ENCODE measurements at regions not wholly inside any gene's neighbourhood (a gene's known extent, or its start where the extent isn't known, plus 50 kb on each side); places are given as distances from the start of the nearest gene placed in this dataset.

DNA sequence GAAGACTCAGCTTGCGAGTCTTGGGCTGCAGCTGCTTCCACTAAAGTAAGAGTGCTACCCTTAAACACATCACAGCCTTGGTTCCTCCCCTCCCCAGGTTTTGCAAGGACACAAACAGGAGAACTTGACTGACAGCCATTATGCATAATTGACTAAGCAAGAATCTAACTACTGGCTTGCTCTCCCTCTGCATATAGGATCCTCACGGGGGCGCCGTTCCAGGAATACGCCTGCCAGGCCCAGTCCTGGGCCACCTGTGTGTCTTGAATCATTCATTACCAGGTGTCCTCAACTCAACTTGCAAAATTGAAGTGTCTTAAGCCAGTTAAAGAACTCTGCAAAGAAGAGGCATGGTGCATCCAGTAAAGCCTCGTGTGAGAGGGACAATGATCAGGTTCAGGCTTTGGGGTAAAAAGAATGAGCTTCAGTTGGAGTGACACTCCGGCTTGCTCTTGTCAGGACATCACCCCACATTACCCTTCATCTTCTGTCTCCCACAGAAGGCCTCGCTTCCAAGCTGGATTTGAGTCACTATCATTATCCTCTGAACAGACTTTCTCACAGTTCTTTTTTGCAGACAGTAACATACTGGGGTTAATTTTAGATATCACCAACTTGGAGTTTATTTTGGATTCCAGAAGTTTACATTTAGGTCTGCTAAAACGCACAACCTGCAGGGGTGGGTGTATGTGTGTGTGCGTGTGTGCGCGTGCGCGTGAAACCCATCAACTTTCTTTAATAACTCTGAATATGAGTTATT is 273.5 kb upstream of the HS3ST1 start:
- TF ChIP-seq, protein P1, sequence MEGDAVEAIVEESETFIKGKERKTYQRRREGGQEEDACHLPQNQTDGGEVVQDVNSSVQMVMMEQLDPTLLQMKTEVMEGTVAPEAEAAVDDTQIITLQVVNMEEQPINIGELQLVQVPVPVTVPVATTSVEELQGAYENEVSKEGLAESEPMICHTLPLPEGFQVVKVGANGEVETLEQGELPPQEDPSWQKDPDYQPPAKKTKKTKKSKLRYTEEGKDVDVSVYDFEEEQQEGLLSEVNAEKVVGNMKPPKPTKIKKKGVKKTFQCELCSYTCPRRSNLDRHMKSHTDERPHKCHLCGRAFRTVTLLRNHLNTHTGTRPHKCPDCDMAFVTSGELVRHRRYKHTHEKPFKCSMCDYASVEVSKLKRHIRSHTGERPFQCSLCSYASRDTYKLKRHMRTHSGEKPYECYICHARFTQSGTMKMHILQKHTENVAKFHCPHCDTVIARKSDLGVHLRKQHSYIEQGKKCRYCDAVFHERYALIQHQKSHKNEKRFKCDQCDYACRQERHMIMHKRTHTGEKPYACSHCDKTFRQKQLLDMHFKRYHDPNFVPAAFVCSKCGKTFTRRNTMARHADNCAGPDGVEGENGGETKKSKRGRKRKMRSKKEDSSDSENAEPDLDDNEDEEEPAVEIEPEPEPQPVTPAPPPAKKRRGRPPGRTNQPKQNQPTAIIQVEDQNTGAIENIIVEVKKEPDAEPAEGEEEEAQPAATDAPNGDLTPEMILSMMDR (IDR thresholded peaks at IDR 0.05; ENCODE audit: poor library complexity, severe bottlenecking) = no peak
- H3K4me1 ChIP-seq (ENCODE audit: insufficient read depth, poor library complexity, severe bottlenecking) = peaks cover 47% of the 10 kb centered on the region
- ATAC-seq (ENCODE audit: low read depth) (no peak), DNase-seq (ENCODE audit: low spot score) (no peak)
- H3K27me3 ChIP-seq (ENCODE audit: insufficient read depth, poor library complexity, severe bottlenecking) = no peaks in the 10 kb centered on the region
- H3K9me3 ChIP-seq (ENCODE audit: severe bottlenecking) = no peaks in the 10 kb centered on the region
- no peak overlapping the region for H3K4me3 ChIP-seq (ENCODE audit: severe bottlenecking)
- peak overlapping the region; percentile 89 for H3K27ac ChIP-seq (ENCODE audit: poor library complexity, severe bottlenecking)
- H3K36me3 ChIP-seq (ENCODE audit: low read depth) = no peaks in the 10 kb centered on the region

DNA sequence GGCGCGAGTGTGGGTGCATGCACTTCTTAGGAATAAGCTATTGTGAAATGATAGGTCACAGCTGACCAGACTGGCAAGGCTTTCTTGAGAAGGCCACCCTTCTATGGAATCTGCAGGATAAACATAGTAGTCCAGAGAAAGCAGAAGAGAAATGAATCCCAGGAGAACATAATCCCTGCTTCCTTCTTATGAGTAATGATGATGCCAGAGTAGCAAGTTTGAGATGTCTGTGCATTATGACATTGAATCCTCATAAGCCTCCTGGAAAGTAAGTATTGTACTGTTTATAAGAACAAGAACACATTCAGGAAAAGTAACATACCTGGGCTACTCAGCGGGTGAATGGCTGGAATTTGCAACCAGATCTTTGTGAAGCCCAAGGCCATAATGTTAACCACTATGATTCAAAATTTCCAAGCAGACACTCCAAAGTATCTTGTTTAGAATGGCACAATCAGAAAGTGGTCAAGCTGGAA is 272.1 kb upstream of the HS3ST1 start:
- H3K4me1 ChIP-seq (ENCODE audit: insufficient read depth, poor library complexity, severe bottlenecking) = peaks cover 47% of the 10 kb centered on the region
- no peak for DNase-seq (ENCODE audit: low spot score)
- ATAC-seq (ENCODE audit: low read depth) = peak; percentile 73

GRCh38 chr4:11698846-11699590 is 270.3 kb upstream of the HS3ST1 start:
- no peaks in the 10 kb centered on the region for H3K36me3 ChIP-seq (ENCODE audit: low read depth)
- ATAC-seq (ENCODE audit: low read depth) (peak; percentile 85), DNase-seq (ENCODE audit: low spot score) (peak; percentile 68)
- H3K27ac ChIP-seq (ENCODE audit: poor library complexity, severe bottlenecking) = peak overlapping the region; percentile 89
- no peaks in the 10 kb centered on the region for H3K27me3 ChIP-seq (ENCODE audit: insufficient read depth, poor library complexity, severe bottlenecking)
- H3K4me1 ChIP-seq (ENCODE audit: insufficient read depth, poor library complexity, severe bottlenecking) = peaks cover 42% of the 10 kb centered on the region
- no peaks in the 10 kb centered on the region for H3K9me3 ChIP-seq (ENCODE audit: severe bottlenecking)
- TF ChIP-seq, protein P1 (IDR thresholded peaks at IDR 0.05; ENCODE audit: poor library complexity, severe bottlenecking) = no peak
- H3K4me3 ChIP-seq (ENCODE audit: severe bottlenecking) = no peak overlapping the region

More for the DNA sequence above, 272.1 kb upstream of the HS3ST1 start:
- Histone ChIP-seq H3K27ac (ENCODE audit: poor library complexity, severe bottlenecking) (peak overlapping the region; percentile 89), H3K36me3 (ENCODE audit: low read depth) (no peaks in the 10 kb centered on the region), H3K9me3 (ENCODE audit: severe bottlenecking) (no peaks in the 10 kb centered on the region), H3K27me3 (ENCODE audit: insufficient read depth, poor library complexity, severe bottlenecking) (no peaks in the 10 kb centered on the region), H3K4me3 (ENCODE audit: severe bottlenecking) (no peak overlapping the region)
- TF ChIP-seq, protein P1 (IDR thresholded peaks at IDR 0.05; ENCODE audit: poor library complexity, severe bottlenecking) = no peak

DNA sequence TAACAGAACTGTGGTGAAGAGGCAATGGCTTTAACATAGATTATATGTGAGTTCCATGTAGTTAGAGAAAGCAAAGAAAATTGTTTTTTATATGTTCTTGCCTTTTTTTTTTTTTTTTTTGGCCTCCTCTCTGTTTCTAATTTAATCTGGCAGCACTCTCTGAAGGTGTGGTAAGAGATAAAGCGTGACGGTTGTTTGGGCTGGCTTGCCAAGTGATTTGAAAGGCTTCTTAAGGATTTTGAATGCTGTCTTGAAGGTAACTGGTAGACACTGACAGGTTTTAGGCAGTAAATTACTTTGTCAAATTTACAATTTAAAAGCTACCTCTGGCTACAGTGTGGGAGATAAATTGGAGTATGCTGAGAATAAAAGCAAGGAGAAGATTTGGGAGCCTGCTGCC is 269.3 kb upstream of the HS3ST1 start:
- peaks cover 40% of the 10 kb centered on the region for H3K4me1 ChIP-seq (ENCODE audit: insufficient read depth, poor library complexity, severe bottlenecking)
- H3K4me3 ChIP-seq (ENCODE audit: severe bottlenecking) = no peak overlapping the region
- TF ChIP-seq, protein P1 (IDR thresholded peaks at IDR 0.05; ENCODE audit: poor library complexity, severe bottlenecking) = no peak
- H3K9me3 ChIP-seq (ENCODE audit: severe bottlenecking) = no peaks in the 10 kb centered on the region
- ATAC-seq (ENCODE audit: low read depth) (no peak), DNase-seq (ENCODE audit: low spot score) (no peak)
- no peaks in the 10 kb centered on the region for H3K36me3 ChIP-seq (ENCODE audit: low read depth)
- no peaks in the 10 kb centered on the region for H3K27me3 ChIP-seq (ENCODE audit: insufficient read depth, poor library complexity, severe bottlenecking)
- peak overlapping the region; percentile 89 for H3K27ac ChIP-seq (ENCODE audit: poor library complexity, severe bottlenecking)

All from RWPE2 (cell line).